Neural crest cell (in vitro differentiated cells): ENCODE measurements at regions not wholly inside any gene's neighbourhood (a gene's known extent, or its start where the extent isn't known, plus 50 kb on each side); places are given as distances from the start of the nearest gene placed in this dataset.

Experiments
- DNase-seq: peaks from one replicate; pipeline ENCODE4 v3.0.0; 2021; ENCODE audit warnings: low read depth, mixed read lengths, low spot score
- H3K27ac Mint-ChIP-seq: one replicate; pipeline ENCODE4 v1.8.0; 2021; ENCODE audit warnings: mild to moderate bottlenecking, mixed read lengths; ENCODE audit not compliant: unreplicated experiment
- H3K27me3 Mint-ChIP-seq: 2 replicates; pipeline ENCODE4 v1.8.0; 2021; ENCODE audit warnings: low read depth, mild to moderate bottlenecking, mixed read lengths
- H3K36me3 Mint-ChIP-seq: 2 replicates; pipeline ENCODE4 v1.8.0; 2021; ENCODE audit warnings: low read depth, mild to moderate bottlenecking, mixed read lengths
- H3K4me1 Mint-ChIP-seq: 2 replicates; pipeline ENCODE4 v1.8.0; 2021; ENCODE audit warnings: mixed read lengths
- H3K4me3 Mint-ChIP-seq: one replicate; pipeline ENCODE4 v1.8.0; 2021; ENCODE audit warnings: mild to moderate bottlenecking, mixed read lengths
- H3K9me3 Mint-ChIP-seq: 2 replicates; pipeline ENCODE4 v1.8.0; 2021; ENCODE audit warnings: mixed read lengths
- TF ChIP-seq, protein P1 (sequence below): fragments of 200-600 bp; sonication (generic); conservative IDR thresholded peaks from 2 replicates; pipeline ENCODE4 v1.5.0; 2021; ENCODE audit warnings: antibody characterized with exemption, mild to moderate bottlenecking

GRCh38 chr3:99522147-99522546 is 116.2 kb upstream of the COL8A1 start:
- TF ChIP-seq, protein P1, sequence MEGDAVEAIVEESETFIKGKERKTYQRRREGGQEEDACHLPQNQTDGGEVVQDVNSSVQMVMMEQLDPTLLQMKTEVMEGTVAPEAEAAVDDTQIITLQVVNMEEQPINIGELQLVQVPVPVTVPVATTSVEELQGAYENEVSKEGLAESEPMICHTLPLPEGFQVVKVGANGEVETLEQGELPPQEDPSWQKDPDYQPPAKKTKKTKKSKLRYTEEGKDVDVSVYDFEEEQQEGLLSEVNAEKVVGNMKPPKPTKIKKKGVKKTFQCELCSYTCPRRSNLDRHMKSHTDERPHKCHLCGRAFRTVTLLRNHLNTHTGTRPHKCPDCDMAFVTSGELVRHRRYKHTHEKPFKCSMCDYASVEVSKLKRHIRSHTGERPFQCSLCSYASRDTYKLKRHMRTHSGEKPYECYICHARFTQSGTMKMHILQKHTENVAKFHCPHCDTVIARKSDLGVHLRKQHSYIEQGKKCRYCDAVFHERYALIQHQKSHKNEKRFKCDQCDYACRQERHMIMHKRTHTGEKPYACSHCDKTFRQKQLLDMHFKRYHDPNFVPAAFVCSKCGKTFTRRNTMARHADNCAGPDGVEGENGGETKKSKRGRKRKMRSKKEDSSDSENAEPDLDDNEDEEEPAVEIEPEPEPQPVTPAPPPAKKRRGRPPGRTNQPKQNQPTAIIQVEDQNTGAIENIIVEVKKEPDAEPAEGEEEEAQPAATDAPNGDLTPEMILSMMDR = no peak
- peaks cover 7% of the 10 kb centered on the region for H3K9me3 Mint-ChIP-seq
- no peak for DNase-seq
- no peak overlapping the region for H3K27ac Mint-ChIP-seq
- H3K27me3 Mint-ChIP-seq = no peaks in the 10 kb centered on the region
- H3K36me3 Mint-ChIP-seq = no peaks in the 10 kb centered on the region
- H3K4me1 Mint-ChIP-seq = peaks cover 6% of the 10 kb centered on the region
- no peak overlapping the region for H3K4me3 Mint-ChIP-seq

DNA sequence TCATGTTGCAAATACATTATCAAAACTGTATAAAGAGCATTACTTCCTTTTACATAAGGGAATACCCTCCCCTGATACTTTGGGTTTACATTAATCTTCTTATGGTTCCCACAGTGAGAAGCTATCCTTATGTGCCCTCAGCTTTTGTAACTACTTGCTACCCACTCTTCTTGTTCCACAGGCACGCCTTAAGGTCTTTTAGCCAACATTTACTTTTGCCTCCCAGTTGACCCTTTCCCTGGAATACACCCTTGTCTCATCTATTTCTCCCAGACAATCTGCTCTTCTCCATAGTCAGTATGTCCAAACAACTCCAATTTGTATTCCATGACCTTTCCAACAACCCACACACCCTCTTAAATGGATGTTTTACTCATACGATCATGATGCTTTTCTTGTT is 116.8 kb upstream of the COL8A1 start:
- DNase-seq = no peak
- H3K27ac Mint-ChIP-seq = no peak overlapping the region
- peaks cover 6% of the 10 kb centered on the region for H3K4me1 Mint-ChIP-seq
- no peak overlapping the region for H3K4me3 Mint-ChIP-seq
- TF ChIP-seq, protein P1 = no peak
- no peaks in the 10 kb centered on the region for H3K27me3 Mint-ChIP-seq
- peaks cover 7% of the 10 kb centered on the region for H3K9me3 Mint-ChIP-seq
- H3K36me3 Mint-ChIP-seq = no peaks in the 10 kb centered on the region

DNA sequence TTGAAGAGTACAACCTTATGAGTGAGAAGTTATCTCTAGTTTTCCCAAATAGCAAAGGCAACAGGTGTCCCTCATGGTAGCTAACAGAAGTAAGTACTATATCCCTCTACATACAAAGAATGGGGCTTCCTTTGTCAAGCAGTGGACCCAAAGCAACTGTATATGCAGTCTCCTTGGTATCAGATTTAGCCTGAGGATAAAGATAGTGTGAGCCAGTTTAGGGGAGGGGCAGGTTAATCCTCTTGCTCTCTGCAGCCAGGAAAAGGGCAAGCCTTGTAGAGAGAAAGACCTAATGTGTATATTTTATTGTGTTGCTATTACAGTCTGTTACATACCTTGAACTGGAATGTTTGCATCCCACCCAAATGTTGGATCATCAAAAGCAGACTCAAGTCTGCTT is 117.9 kb upstream of the COL8A1 start:
- no peak for DNase-seq
- no peaks in the 10 kb centered on the region for H3K27me3 Mint-ChIP-seq

DNA sequence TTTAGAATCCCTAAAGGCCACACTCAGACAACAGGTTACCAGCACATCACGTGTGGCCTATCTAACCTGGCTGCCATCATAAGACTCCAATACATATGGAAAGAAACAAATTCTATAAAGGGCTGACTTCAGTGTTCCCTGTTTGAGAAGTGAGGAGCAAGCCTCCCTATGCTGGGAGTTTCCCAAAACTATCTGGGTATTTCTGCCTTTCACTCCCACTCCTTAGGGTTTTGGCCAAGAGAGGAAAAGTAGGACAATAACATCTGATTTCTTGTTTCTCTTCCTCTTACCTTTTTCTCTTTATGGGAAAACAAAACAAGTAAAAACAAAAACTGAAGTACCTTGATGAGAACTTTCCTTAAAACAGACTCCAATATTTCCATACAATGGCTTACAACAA is 121.5 kb upstream of the COL8A1 start:
- Mint-ChIP-seq H3K27me3 (no peaks in the 10 kb centered on the region), H3K36me3 (no peaks in the 10 kb centered on the region), H3K4me1 (peaks cover 6% of the 10 kb centered on the region), H3K4me3 (no peak overlapping the region), H3K9me3 (peaks cover 7% of the 10 kb centered on the region), H3K27ac (no peak overlapping the region)
- no peak for DNase-seq
- TF ChIP-seq, protein P1 = no peak

More for the DNA sequence above, 117.9 kb upstream of the COL8A1 start:
- Mint-ChIP-seq H3K4me3 (no peak overlapping the region), H3K36me3 (no peaks in the 10 kb centered on the region), H3K4me1 (peaks cover 6% of the 10 kb centered on the region), H3K9me3 (peaks cover 7% of the 10 kb centered on the region), H3K27ac (no peak overlapping the region)
- TF ChIP-seq, protein P1 = no peak

- no peak overlapping the region for H3K27ac Mint-ChIP-seq
- TF ChIP-seq, protein P1 = no peak
- peaks cover 5% of the 10 kb centered on the region for H3K9me3 Mint-ChIP-seq
- H3K4me3 Mint-ChIP-seq = no peak overlapping the region
- no peaks in the 10 kb centered on the region for H3K36me3 Mint-ChIP-seq
- H3K4me1 Mint-ChIP-seq = peaks cover 6% of the 10 kb centered on the region
- no peaks in the 10 kb centered on the region for H3K27me3 Mint-ChIP-seq
- no peak for DNase-seq
These were observed 122.5 kb upstream of the COL8A1 start for GRCh38 chr3:99515891-99516290.

GRCh38 chr3:99509224-99509623 is 129.2 kb upstream of the COL8A1 start:
- no peaks in the 10 kb centered on the region for H3K27me3 Mint-ChIP-seq
- TF ChIP-seq, protein P1 = no peak
- no peaks in the 10 kb centered on the region for H3K36me3 Mint-ChIP-seq

More at GRCh38 chr3:99509224-99509623, 129.2 kb upstream of the COL8A1 start:
- Mint-ChIP-seq H3K9me3 (no peaks in the 10 kb centered on the region), H3K27ac (no peak overlapping the region), H3K4me3 (no peak overlapping the region), H3K4me1 (peaks cover under 1% of the 10 kb centered on the region)
- no peak for DNase-seq
